ENCODE measurements at regions not wholly inside any gene's neighbourhood (a gene's known extent, or its start where the extent isn't known, plus 50 kb on each side); places are given as distances from the start of the nearest gene placed in this dataset.

DNA sequence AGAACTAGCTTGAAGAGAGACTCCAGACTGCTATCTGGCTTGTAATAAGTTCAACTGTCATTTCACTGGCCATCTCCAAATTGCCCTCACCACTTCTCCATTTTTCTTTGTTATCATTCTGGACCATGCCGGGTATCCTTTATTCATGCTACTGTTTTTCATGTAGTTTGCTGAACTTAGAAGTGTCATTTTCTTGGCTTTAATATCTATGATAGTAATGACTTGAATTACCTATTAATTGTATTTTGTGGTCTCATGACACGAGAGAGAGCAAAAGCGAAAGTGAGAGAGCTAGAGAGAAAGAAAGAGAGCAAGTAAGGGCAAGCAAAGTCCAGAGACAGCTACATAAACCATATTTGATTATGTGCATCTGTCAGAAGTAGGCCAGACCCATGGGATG is 184.9 kb upstream of the ATP1B1 start:
- peaks cover 6 to 41% (median 20%) of the 10 kb centered on the region in 3 donors for H3K4me1 ChIP-seq
- 25 to 40% methylated on average over 3 of the region's 3 CpGs for WGBS, 2 donors
- H3K36me3 ChIP-seq, result no peaks in the 10 kb centered on the region
- no peak for DNase-seq
- peak overlapping the region in 1 of 4 donors; percentile 19 for H3K4me3 ChIP-seq
- H3K27ac ChIP-seq, result peak overlapping the region in 3 of 4 donors; percentile 22 to 65 (median 39)
- intact Hi-C loops (cut with DNase I), result no loop called here
- H3K27me3 ChIP-seq, result no peaks in the 10 kb centered on the region
- no peak for TF ChIP-seq POLR2A (IDR thresholded peaks at IDR 0.05)
- TF ChIP-seq, protein P1, sequence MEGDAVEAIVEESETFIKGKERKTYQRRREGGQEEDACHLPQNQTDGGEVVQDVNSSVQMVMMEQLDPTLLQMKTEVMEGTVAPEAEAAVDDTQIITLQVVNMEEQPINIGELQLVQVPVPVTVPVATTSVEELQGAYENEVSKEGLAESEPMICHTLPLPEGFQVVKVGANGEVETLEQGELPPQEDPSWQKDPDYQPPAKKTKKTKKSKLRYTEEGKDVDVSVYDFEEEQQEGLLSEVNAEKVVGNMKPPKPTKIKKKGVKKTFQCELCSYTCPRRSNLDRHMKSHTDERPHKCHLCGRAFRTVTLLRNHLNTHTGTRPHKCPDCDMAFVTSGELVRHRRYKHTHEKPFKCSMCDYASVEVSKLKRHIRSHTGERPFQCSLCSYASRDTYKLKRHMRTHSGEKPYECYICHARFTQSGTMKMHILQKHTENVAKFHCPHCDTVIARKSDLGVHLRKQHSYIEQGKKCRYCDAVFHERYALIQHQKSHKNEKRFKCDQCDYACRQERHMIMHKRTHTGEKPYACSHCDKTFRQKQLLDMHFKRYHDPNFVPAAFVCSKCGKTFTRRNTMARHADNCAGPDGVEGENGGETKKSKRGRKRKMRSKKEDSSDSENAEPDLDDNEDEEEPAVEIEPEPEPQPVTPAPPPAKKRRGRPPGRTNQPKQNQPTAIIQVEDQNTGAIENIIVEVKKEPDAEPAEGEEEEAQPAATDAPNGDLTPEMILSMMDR (IDR thresholded peaks at IDR 0.05), result no peak
- H3K9me3 ChIP-seq, result no peaks in the 10 kb centered on the region

DNA sequence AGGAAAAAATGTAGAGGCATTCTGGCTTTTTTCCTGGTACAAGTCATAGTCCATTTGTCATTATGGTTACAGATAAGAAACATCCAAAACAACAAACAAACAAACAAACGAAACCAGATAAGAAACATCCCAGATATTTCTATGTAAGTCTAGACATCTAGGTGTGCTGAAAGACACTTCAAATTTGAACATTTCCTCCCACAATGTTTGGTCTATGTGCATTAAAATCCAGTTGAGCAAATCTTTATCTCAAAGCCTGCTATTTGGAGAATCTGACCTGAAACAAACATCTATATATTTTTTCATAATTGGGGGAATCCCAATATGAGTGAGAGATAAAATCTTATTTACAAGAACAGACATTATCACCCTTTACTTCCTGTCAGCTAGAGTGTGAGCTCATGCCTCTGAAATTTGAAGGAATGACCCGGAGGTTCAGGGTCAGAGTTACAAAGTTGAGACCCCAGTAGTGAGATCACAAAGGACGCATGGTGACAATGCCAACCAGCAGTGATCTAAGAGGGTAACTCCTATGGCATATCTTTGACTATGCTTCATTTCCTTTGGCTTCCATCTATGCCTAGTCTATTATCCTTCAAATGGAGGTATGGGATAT is 182.9 kb upstream of the ATP1B1 start:
- no peak for TF ChIP-seq POLR2A (IDR thresholded peaks at IDR 0.05)
- TF ChIP-seq, protein P1 (IDR thresholded peaks at IDR 0.05), result no peak
- Histone ChIP-seq H3K4me1 (peaks cover 6 to 36% (median 20%) of the 10 kb centered on the region in 3 donors), H3K27me3 (no peaks in the 10 kb centered on the region), H3K36me3 (no peaks in the 10 kb centered on the region), H3K9me3 (no peaks in the 10 kb centered on the region), H3K27ac (no peak overlapping the region), H3K4me3 (no peak overlapping the region)
- intact Hi-C loops (cut with DNase I), result no loop called here
- no peak for DNase-seq
- 72 to 83% methylated on average over 3 of the region's 3 CpGs for WGBS, 2 donors

DNA sequence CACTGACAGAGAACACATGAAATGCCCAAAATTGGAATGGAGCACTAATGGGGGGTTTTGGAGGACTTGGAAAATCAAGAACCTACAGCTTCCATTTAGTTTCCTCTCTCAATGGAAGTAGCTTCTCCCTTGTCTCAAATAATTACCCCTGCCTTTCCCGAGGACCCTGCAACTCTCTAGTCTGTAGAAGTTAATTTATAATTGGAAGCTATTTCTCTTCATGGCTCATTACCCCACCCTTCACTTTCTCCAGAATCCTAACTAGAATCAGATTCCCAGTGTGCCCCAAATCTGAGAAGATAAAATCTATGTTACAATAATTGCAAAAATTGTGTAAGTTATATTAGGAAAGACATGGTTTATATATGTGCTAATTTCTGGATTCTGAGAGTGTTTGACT is 181.5 kb upstream of the ATP1B1 start:
- H3K27ac ChIP-seq, result no peak overlapping the region
- no peaks in the 10 kb centered on the region for H3K27me3 ChIP-seq
- 86 to 95% methylated on average over 1 of the region's 1 CpG for WGBS, 2 donors
- peaks cover 4 to 22% (median 9%) of the 10 kb centered on the region in 3 donors for H3K4me1 ChIP-seq
- DNase-seq, result no peak
- intact Hi-C loops (cut with DNase I), result no loop called here
- H3K4me3 ChIP-seq, result no peak overlapping the region
- TF ChIP-seq POLR2A (IDR thresholded peaks at IDR 0.05), result no peak
- TF ChIP-seq, protein P1 (IDR thresholded peaks at IDR 0.05), result no peak
- H3K36me3 ChIP-seq, result no peaks in the 10 kb centered on the region
- H3K9me3 ChIP-seq, result no peaks in the 10 kb centered on the region

DNA sequence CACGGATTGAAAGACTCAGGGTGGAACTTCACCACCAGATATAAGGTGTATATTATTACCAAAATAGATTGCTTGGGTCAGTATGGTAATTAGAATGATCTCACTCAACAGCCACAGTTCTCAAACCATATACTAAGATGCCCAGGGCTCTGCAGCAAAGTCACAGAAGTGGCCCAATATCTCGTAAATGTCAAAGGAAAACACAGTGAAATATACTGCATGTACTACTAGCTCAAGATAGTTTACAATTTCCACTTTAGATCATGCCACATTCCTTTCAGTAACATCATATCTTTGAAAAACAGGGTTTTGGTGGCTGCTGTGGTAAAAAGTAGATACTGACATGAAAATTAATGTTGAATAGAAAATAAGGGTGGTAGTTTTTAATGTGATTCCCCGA is 180.3 kb upstream of the ATP1B1 start:
- 87 to 90% methylated on average over 3 of the region's 3 CpGs for WGBS, 2 donors
- Histone ChIP-seq H3K9me3 (no peaks in the 10 kb centered on the region), H3K4me3 (no peak overlapping the region), H3K4me1 (peaks cover 0 to 10% (median 3%) of the 10 kb centered on the region in 3 donors), H3K36me3 (no peaks in the 10 kb centered on the region), H3K27me3 (no peaks in the 10 kb centered on the region), H3K27ac (no peak overlapping the region)
- TF ChIP-seq, protein P1 (IDR thresholded peaks at IDR 0.05), result no peak
- no peak for TF ChIP-seq POLR2A (IDR thresholded peaks at IDR 0.05)
- intact Hi-C loops (cut with DNase I), result no loop called here
- DNase-seq, result no peak

DNA sequence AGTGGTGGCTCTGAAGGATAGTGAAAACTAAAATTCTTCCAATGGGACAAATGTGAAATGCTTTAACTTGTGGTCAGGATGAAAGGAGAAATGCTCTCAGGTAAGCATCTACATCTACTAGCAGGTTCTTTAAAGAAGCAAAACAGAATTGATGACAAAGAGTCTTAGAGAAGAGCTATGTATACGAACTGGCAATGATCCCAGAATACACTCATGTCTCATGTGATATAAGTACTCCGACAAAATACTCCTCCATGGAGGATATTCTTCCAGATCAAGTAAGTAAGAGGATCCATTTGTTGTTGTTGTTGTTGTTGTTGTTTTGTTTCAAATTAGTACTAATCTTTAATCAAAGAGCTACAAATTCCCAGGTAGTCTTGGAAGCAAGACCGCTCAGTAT is 174.0 kb upstream of the ATP1B1 start:
- no peaks in the 10 kb centered on the region for H3K4me1 ChIP-seq
- TF ChIP-seq, protein P1 (IDR thresholded peaks at IDR 0.05), result no peak
- no peak for TF ChIP-seq POLR2A (IDR thresholded peaks at IDR 0.05)
- H3K27me3 ChIP-seq, result no peaks in the 10 kb centered on the region
- no peak for DNase-seq
- intact Hi-C loops (cut with DNase I), result no loop called here
- H3K36me3 ChIP-seq, result no peaks in the 10 kb centered on the region
- 67 to 73% methylated on average over 3 of the region's 3 CpGs for WGBS, 2 donors
- H3K4me3 ChIP-seq, result no peak overlapping the region
- H3K9me3 ChIP-seq, result no peaks in the 10 kb centered on the region
- no peak overlapping the region for H3K27ac ChIP-seq
